ENCODE measurements at regions not wholly inside any gene's neighbourhood (a gene's known extent, or its start where the extent isn't known, plus 50 kb on each side); places are given as distances from the start of the nearest gene placed in this dataset.

- Histone ChIP-seq H3K27ac (no peak overlapping the region), H3K4me3 (no peak overlapping the region)
- no peak for TF ChIP-seq CTCF (IDR thresholded peaks at IDR 0.05)
- no peak for DNase-seq (ENCODE audit: low spot score)
Measured at GRCh38 chrX:14476205-14476604, 53.1 kb upstream of the GLRA2 start.

GRCh38 chrX:14449773-14450172 is 79.6 kb upstream of the GLRA2 start:
- TF ChIP-seq CTCF (IDR thresholded peaks at IDR 0.05), result no peak
- H3K27ac ChIP-seq, result no peak overlapping the region
- no peak for DNase-seq (ENCODE audit: low spot score)
- H3K4me3 ChIP-seq, result no peak overlapping the region

GRCh38 chrX:14448406-14448805 is 80.9 kb upstream of the GLRA2 start:
- Histone ChIP-seq H3K27ac (no peak overlapping the region), H3K4me3 (no peak overlapping the region)
- DNase-seq (ENCODE audit: low spot score), result no peak
- TF ChIP-seq CTCF (IDR thresholded peaks at IDR 0.05), result no peak

GRCh38 chrX:14440106-14440505 is 89.2 kb upstream of the GLRA2 start:
- H3K4me3 ChIP-seq, result no peak overlapping the region
- H3K27ac ChIP-seq, result no peak overlapping the region
- no peak for TF ChIP-seq CTCF (IDR thresholded peaks at IDR 0.05)
- no peak for DNase-seq (ENCODE audit: low spot score)

GRCh38 chrX:14427614-14428013 is 101.7 kb upstream of the GLRA2 start:
- no peak overlapping the region for H3K27ac ChIP-seq
- no peak for DNase-seq (ENCODE audit: low spot score)
- TF ChIP-seq CTCF (IDR thresholded peaks at IDR 0.05), result no peak
- H3K4me3 ChIP-seq, result no peak overlapping the region

- Histone ChIP-seq H3K4me3 (no peak overlapping the region), H3K27ac (no peak overlapping the region)
- no peak for TF ChIP-seq CTCF (IDR thresholded peaks at IDR 0.05)
- DNase-seq (ENCODE audit: low spot score), result no peak
Measured at GRCh38 chrX:14420841-14421240, 108.5 kb upstream of the GLRA2 start.

- no peak for TF ChIP-seq CTCF (IDR thresholded peaks at IDR 0.05)
- Histone ChIP-seq H3K4me3 (no peak overlapping the region), H3K27ac (no peak overlapping the region)
- DNase-seq (ENCODE audit: low spot score), result no peak
Measured at GRCh38 chrX:14412686-14413085, 116.7 kb upstream of the GLRA2 start.

All from coronary artery (tissue), 2 donors.